HUDEP-2 (cell line): ENCODE measurements at regions not wholly inside any gene's neighbourhood (a gene's known extent, or its start where the extent isn't known, plus 50 kb on each side); places are given as distances from the start of the nearest gene placed in this dataset.
"Not testable (repeated sequence)": the region's sequence is repeated elsewhere in the genome, so short reads cannot be mapped to it uniquely, and the experiment has no call there.

Experiments used
- DNase-seq, 76 experiments: peaks; one replicate each; lab custom pipeline; 2025; ENCODE audit not compliant: unreplicated experiment in 76 of 76; lab: John Stamatoyannopoulos, UW

DNA sequence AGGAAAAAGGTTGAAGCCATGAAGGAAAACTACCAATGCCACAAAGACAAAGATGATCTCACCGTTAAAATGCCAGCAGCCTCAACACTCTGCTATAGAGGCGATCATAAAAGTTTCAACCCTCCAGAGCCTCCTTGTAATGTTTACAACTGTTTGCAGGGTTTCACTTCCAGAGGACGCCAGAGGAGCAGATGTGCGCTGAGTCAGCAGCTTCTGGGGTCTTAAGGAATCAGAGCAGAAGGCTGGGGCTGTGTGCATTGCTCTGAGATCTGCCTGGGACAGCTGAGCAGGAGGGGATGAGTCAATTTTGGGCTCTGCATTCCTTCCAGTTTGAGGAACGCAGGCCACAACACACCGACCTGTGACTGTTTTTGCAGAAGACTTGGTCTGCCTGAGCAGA, 98.3 kb downstream of the TMEM130 start:
- no peak for DNase-seq

DNA sequence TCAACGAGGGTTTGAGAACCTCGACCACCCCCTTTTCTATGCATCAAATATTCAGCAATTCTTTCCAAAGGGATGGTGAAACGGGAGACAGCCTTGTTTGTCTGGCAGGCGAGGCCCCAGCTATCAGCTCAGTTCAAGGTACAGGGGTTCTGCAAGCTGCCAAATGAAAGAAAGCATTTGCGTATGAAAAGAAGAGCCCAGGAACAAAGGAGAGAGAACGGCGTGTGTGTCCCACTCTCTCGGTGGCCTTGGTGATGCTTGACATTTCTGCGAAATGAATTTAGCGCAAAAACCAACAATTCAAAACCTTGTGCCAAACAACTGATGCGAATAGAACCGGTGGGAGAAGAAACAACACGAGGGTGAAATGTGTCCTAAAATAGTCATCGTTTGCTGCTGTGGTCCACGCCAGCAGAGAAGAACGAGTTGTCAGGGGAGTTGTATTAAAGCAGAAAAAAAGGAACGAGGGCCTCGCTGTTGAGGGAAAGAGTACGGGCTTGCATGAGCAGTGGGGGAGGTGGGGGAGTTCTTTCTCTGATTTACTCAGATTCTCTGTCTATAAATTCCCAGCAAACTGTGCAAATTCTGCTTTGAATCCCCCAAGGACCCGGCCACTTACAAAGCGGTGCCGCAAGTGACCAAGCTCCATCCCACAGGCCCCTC, 97.7 kb downstream of the TMEM130 start:
- no peak for DNase-seq

DNA sequence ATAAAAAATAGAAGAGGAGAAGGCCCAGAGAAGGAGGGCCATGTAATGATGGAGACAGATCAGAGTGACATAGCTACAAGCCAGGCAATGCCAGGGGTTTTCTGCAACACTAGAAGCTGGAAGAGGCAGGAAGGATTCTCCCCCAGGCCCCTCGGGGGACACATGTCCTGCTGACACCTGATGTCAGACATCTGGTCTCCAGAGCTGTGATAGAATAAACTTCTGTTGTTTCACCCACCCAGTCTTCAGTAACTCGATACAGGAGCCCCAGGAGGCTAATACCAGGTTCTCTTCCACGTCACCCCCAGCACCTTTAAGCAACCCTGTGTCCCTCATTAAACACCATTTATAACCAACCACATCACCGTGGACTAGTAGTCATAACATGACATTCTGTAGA, 94.9 kb downstream of the TMEM130 start:
- DNase-seq: no peak

DNA sequence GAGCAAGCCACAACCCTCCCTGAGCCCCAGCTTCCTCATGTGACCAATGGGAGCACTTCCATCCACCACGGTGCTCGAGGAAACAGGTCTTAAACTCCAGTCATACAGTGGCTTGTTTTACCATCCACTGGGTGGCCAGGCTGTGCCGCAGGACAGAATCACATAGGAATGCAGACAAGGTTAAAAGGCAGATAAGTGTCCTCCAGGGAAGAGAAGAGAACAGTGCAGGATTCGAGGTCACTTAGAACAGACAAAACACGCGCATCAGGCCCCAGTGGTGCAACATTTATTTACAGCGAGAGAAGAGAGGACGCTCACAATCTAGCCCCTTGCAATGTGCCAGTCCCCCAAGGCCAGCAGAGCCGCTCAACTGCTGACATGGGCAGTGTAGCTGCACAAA, 92.8 kb downstream of the TMEM130 start:
- no peak for DNase-seq

DNA sequence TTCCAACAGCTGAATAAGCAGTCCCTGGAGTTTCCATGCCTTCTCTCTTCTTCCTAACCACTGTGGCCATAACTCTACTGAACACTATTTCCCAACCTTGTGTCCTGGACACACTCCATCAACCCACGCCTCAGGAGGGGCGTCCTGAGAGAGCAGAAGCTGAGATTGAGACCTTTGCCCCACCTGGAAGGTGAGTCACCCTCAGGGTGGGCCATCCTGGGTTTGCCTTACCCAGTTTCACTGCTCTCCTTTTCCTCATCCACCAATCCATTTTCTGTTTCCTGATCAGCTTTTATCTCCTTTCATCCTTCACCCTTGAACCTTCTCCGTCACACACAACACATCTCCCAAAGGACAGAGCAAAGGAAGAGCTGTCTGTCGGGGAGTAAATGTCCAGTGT, 91.4 kb downstream of the TMEM130 start:
- no peak for DNase-seq

DNA sequence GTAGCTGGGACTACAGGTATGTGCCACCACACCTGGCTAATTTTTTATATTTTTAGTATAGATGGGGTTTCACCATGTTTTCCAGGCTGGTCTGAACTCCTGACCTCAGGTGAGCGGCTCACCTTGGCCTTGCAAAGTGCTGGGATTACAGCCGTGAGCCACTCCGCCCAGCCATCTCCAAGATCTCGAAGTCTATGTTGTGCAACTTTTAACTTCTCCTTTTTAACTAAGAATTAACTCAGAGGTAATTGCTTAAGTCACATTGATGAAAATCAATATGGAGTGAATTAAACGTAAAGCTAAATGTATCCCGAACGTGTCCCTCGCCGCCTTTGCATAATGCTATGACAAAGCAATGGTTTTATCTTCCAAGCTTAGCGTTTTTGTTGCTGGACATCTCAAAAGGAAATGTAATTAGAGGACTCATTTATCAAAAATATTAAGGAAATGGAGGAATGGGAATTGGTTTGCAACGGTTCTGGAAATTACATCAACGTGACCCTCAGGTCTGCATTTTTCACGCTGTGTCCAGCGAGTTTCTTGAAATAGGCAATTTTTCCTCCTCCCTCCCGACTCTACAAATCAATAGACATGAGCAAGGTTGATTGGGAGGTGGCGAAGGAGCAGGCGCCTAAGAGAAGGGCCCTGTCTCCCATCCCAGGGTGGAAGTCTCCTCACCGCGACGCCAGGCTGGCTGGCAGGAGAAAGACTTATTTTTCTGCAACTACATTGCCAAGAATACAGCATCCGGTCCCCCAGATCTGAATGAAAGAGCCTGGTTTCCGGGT, 89.8 kb downstream of the TMEM130 start:
- no peak for DNase-seq

DNA sequence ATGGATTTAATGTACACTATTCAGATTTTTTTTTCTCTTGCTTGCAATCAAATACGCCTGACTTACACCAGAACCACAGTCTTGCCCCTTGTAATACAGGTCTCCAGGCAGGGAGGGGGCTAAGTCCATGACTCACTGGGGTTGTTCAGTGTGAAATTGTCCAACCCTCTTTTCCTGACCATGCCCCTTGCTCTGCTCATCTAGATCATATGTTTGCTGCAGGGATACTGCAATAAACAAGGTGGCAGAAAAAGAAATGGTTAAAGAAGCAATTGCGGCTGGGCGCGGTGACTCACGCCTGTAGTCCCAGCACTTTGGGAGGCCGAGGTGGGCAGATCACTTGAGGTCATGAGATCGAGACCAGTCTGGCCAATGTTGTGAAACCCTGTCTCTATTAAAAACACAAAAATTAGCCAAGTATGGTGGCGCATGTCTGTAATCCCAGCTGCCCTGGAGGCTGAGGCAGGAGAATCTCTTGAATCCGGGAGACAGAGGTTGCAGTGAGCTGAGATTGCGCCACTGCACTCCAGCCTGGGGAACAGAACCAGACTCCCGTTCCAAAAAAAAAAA, 85.5 kb downstream of the TMEM130 start:
- DNase-seq: no peak

DNA sequence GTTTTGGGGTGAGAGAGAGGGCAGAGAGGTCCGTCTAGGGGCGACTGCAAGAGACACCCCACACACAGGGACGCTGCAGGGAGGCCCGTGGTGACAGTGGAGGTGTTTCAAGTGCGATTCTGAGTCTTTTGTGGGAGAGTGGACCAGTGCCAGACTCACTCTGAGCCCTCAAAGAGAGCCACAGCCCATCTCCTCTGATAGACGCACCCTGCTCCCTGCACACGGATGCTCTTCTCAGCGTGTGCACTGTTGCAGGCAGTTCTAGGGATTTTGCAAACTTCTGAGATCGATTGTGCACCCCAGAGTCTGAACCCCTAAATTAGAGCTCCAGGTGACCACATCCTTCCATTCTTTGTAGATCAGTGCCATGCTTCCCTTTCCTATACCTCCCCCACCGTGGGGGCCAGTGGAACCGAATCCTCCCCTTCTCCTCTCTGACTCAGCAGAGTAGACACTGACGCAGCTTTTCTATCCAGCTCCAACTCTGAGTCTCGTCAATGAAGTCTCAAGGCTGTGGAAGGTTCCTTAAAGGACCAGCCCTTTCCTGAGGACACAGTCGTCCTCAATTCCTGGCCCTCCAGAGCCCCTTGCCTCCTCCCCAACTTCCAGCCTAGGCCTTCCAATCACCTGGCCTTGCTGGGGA, 83.8 kb downstream of the TMEM130 start:
- DNase-seq: no peak

DNA sequence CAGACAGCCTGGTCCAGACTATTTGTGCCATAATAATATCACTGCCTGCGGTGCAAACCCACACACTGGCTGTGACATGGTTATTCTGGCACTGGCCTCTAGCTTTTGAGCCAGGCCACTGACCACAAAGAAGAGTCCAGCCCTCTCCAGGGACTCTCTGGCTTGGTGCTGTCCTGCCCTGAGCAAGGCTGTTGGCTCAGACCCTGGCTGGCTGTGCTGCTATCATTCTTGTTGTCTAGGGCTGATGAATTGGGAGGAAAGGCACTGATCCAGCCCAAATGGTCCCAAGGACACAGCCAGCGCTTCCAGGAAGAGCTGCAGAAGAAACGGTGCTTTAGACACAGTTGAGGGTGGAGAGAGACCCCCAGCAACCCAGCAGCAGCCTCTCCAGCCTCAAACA, 80.8 kb downstream of the TMEM130 start:
- no peak for DNase-seq

DNA sequence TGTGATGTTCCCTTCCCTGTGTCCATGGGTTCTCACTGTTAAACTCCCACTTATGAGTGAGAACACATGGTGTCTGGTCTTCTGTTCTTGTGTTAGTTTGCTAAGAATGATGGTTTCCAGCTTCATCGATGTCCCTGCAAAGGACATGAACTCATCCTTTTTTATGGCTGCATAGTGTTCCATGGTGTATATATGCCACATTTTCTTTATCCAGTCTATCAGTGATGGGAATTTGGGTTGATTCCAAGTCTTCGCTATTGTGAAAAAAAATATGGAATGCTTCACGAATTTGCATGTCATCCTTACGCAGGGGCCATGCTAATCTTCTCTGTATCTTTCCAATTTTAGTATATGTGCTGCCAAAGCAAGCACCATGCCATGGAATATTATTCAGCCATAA, 75.4 kb downstream of the TMEM130 start:
- not testable (repeated sequence) for DNase-seq

DNA sequence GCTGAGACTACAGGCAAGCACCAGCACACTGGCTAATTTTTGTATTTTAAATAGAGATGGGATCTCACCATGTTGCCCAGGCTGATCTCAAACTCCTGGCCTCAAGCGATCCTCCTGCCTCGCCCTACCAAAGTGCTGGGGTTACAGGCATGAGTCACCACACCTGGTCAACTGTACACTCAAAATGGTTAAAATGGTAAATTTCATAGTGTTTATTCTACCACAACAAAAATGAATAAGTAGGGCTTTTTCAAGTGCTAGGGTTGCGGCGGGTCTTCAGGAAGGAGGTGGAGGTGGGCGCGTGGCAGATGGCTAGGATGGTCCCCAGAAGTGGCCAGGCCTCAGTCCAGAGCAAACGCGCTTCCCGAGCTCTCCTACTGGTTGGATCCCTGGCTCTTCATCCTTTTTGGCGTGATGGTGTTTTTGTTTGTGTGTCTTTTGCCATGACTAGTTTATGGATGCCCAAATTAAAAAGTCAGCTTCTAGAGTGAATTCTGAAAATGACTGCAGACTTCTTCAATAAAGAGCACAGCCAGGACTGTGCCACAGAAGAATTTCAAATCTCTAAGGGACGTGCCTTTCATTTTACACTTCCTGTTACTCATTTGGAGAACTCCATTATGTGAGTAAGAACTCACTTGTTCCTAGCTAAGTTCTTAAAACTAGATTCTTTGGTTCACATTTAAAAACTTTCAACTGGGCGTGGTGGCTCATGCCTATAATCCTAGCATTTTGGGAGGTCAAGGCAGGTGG, 73.9 kb downstream of the TMEM130 start:
- DNase-seq: no peak
